Fibroblast of mammary gland (primary cell): ENCODE measurements at regions not wholly inside any gene's neighbourhood (a gene's known extent, or its start where the extent isn't known, plus 50 kb on each side); places are given as distances from the start of the nearest gene placed in this dataset.
"Not testable (repeated sequence)": the region's sequence is repeated elsewhere in the genome, so short reads cannot be mapped to it uniquely, and the experiment has no call there.

ENCODE experiments used
- DNase-seq: peaks from one replicate; pipeline ENCODE4 v3.0.0-alpha.2; 2010; ENCODE audit warnings: low read depth
- H3K4me3 ChIP-seq: 2 replicates; pipeline ENCODE4 v1.5.1; 2011; ENCODE audit warnings: low read depth, mild to moderate bottlenecking, low read length, moderate library complexity; ENCODE audit not compliant: control insufficient read depth
- TF ChIP-seq, protein P1 (sequence below): conservative IDR thresholded peaks from 2 replicates; pipeline ENCODE4 v1.5.1; 2011; ENCODE audit warnings: low read depth, low read length, inconsistent platforms; ENCODE audit not compliant: control insufficient read depth, insufficient read depth

DNA sequence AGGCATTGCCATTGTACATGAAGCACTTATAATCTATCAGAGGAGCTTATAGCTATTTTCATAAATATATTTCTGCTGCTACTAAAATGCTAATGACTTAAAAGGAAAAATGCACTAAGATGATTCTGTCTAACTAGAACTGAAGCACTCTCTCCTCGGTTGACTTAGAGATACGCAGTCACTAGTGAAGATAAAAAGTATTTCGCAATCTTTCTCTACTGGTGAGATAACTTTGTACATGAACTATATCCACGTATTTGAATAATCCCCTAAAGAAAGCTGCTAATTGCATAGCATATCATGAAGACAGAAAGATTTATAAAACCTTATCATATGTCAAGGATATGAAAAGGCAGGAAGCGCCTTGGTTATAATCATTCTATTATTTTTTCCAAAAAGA lies 658.1 kb upstream of the PRMT6 start:
- no peak overlapping the region for H3K4me3 ChIP-seq
- no peak for DNase-seq
- TF ChIP-seq, protein P1, sequence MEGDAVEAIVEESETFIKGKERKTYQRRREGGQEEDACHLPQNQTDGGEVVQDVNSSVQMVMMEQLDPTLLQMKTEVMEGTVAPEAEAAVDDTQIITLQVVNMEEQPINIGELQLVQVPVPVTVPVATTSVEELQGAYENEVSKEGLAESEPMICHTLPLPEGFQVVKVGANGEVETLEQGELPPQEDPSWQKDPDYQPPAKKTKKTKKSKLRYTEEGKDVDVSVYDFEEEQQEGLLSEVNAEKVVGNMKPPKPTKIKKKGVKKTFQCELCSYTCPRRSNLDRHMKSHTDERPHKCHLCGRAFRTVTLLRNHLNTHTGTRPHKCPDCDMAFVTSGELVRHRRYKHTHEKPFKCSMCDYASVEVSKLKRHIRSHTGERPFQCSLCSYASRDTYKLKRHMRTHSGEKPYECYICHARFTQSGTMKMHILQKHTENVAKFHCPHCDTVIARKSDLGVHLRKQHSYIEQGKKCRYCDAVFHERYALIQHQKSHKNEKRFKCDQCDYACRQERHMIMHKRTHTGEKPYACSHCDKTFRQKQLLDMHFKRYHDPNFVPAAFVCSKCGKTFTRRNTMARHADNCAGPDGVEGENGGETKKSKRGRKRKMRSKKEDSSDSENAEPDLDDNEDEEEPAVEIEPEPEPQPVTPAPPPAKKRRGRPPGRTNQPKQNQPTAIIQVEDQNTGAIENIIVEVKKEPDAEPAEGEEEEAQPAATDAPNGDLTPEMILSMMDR: no peak

DNA sequence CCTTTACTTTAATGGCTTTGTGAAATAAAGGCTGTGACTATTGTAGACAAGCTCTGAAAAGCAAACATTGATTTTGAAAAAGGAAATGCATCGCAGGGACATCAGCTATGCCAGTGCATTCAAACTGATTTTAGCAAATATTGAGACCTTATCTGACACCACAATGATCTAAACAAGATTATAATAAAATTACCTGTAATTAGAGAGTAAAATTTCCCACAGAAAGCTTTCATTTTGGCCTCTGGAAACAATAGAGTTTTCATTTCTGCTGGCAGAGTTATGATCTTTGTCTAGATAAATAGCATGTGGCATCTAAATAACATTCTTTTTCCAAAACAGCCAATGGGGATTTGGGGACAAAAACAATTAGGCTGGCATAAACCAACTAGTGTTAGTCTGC lies 650.4 kb upstream of the PRMT6 start:
- no peak overlapping the region for H3K4me3 ChIP-seq
- TF ChIP-seq, protein P1: no peak
- no peak for DNase-seq

DNA sequence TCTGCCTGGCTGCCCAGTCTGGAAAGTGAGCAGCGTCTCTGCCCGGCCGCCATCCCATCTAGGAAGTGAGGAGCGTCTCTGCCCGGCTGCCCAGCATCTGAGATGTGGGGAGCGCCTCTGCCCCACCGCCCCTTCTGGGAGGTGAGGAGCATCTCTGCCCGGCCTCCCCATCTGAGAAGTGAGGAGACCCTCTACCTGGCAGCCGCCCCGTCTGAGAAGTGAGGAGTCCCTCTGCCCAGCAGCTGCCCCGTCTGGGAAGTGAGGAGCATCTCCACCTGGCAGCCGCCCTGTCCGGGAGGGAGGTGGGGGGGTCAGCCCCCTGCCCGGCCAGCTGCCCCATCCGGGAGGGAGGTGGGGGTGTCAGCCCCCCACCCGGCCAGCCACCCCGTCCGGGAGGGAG lies 644.2 kb upstream of the PRMT6 start:
- not testable (repeated sequence) for H3K4me3 ChIP-seq, DNase-seq

DNA sequence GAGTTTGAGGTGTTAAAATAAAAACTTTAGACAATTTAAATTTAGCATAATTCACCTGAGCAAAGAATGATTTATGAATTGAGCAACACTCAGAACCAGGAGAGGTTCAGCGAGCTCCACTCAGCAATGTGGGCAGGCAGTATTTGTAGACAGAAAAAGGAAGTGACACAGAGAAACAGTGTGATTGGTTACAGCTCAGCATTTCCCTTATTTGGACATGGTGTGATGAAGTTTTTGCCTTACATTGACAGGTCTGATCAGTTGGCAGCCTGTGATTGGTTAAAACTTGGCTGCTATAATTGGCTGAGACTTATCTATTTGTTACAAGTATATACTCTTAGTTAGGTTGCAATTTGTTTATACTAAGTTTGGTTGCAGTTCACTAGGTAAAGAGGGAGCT lies 621.2 kb upstream of the PRMT6 start:
- no peak overlapping the region for H3K4me3 ChIP-seq
- DNase-seq: no peak
- TF ChIP-seq, protein P1: no peak

DNA sequence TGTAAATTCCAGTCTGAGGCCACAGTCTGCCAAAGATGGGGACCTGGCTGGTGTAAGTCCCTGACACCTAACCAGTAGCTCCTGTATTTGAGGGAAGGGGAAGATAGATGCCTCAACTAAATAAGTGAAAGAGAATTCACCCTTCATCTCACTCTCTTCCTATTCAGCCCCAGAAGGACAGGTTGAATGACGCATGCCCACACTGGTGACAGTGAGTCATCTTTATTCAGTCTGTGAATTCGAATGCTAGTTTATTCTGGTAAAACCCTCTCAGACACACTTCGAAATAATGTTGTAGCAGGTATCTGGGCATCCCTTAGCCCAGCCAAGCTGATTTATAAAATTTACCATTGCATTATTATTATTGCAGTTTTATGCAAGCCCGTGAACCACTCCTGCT lies 617.0 kb upstream of the PRMT6 start:
- H3K4me3 ChIP-seq: no peak overlapping the region
- TF ChIP-seq, protein P1: no peak
- DNase-seq: no peak

DNA sequence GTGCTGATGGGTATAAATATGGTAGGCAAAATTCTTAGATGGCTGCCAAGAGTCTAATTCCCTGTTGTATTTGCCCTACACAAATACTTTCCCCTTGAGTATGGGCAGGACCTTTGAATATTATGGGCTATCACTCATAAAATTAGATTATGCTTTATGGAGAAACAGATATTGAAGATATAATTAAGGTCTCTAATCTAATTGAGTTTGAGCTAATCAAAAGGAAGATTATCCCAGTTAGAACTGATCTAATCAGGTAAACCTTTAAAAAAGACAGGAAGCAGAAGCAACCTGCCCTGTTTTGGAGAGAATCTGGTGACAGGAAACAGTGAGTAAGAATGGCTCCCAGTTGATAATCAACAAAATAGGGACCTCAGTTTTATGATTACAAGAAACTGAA lies 609.0 kb upstream of the PRMT6 start:
- H3K4me3 ChIP-seq: no peak overlapping the region
- DNase-seq: no peak
- TF ChIP-seq, protein P1: no peak

DNA sequence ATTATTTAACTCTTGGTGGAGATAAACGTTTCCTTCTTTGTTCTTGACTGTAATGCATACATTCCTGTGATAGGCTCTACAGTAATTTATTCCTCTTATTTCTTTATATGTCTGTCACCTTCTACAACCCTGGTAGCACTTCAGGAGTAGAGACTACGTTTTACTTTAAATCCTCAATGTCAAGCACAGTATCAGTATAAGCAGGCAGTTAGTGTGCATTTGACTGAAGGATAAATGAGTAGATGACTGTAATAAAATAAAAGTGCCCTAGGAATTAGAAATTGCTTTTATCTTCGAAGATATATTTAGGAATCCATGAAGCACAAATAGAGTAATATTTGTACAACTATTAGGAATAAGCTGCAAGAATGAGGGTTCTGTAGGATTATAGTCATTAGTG lies 599.6 kb upstream of the PRMT6 start:
- H3K4me3 ChIP-seq: no peak overlapping the region
- no peak for DNase-seq
- TF ChIP-seq, protein P1: no peak
